ENCODE measurements at regions not wholly inside any gene's neighbourhood (a gene's known extent, or its start where the extent isn't known, plus 50 kb on each side); places are given as distances from the start of the nearest gene placed in this dataset.

DNA sequence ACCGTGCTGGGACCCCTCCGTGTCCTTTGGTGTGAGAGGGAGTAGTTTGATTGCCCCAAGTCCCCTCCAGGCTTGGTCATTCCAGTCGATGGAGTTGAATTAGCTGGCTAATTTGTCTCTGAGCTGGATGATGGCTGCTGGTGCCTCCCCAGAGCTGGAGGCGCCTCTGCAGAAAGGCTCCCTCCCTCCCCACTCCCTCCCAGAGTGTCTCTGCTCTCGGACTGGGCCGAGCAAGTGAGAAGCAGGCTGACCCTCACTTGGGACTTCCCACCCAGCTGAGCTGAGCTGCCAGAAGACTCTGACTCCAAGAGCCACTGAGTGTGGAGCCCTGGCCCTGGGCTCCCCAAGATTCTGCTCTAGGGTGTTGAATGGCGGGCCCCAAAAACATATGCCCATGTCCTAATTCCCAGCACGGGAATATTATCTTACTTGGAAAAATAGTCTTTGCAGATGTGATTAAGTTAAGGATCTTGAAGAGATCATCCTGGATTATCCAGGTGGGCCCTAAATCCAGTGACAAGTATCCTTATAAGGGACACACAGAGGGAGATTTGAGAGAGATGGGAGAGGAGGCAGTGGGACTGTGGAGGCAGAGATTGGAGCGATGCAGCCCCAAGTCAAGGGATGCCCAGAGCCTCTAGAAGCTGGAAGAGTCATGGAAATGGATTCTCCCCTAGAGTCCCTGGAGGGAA, 60.7 kb upstream of the TLE3 start:
- no peak for DNase-seq (ENCODE audit: low read depth)

GRCh38 chr15:70156671-70157271, 59.1 kb upstream of the TLE3 start:
- no peak for DNase-seq (ENCODE audit: low read depth)

- no peak for DNase-seq (ENCODE audit: low read depth)
Observed at GRCh38 chr15:70154718-70155347, 57.1 kb upstream of the TLE3 start.

DNA sequence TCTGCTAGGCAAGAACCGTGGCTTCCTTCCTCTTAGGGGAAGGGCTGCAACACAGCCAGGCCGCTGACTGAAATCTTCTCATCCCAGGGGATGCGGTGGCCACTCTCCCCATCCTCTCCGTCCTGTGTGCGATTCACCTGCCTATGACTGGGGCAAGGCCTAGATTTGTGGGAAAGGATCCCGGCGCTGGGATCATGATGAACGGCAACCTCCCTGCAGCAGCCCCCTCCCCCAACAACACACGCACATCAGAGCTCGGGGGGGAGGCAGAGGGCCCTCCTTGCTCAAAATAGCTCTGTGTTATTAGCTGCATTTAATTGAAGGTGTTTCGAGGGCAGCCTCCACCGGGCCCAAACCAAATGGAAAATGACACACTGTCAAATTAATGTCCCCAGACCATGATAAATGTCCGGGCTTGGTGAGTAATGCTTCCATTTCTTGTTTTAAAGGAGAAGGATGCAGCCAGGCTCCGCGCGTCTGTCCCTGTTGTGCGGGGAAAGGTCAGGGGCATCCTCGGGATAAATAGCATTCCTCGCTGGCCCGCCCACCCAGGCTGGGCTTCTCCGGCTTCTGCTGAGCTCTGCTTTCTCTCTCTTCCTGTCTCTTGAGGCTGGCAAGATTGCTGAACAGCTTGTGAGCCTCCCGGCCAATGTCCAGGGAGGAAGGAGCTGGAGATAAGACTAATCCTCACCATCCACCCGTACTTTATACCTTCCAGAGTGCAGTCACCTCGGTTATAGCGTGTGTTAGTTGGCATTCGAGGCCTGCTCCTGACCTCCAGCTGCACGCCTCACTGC, 56.4 kb upstream of the TLE3 start:
- DNase-seq (ENCODE audit: low read depth), result no peak

DNA sequence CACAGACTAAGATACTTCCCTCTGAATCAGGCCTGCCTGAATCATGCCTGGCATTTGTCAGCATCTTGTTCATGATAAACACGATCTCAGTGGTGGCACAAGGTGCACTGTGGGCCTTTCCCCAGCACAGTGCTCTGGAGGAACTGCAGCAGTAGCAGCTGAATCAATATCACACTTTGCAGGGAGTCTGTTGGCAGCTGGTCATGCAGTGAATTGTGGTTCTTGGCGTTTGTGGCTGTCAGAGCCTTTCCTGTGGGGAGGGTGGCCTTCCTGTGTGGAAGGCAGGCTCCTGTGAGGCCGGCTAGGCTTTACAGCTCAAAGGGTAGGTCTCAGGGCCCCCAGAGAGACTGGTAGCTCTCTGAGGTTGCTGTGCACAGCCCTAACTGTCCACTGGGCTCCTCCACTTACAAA, 54.4 kb upstream of the TLE3 start:
- DNase-seq (ENCODE audit: low read depth), result no peak

GRCh38 chr15:70151462-70151861, 53.7 kb upstream of the TLE3 start:
- DNase-seq (ENCODE audit: low read depth), result no peak

DNA sequence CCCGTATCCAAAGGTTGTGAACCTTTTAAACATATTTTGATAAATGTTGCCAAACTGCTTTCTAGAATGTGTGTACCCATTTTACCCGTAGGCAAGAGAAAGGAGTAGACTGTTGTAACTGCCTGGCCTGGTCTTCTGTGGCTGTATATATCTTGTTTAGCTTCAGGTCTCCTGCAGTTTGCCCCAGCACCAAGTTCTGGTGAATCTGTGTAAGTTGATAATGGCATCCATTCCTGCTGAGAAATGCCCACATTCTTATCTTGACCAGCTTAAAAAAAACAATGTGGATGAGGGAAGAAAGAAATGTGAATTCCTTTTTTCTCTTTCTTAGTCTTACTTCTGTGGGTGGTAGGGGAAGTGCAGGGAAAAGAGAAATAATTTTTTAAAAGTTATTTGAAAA, 53.3 kb upstream of the TLE3 start:
- no peak for DNase-seq (ENCODE audit: low read depth)

DNA sequence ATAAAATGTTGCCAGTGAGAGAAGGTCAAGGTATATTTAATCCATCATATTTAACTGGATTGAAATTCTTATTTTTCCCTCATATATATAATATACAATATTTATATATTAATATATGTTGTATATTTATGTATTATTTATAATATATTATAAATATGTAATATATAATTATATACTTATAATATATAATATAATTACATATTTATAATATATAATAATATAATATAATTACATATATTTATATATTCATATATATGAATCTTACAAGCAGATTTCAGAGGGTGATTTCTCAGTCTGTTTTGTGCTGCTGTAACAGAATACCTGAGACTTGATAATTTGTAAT, 52.7 kb upstream of the TLE3 start:
- DNase-seq (ENCODE audit: low read depth), result no peak

DNA sequence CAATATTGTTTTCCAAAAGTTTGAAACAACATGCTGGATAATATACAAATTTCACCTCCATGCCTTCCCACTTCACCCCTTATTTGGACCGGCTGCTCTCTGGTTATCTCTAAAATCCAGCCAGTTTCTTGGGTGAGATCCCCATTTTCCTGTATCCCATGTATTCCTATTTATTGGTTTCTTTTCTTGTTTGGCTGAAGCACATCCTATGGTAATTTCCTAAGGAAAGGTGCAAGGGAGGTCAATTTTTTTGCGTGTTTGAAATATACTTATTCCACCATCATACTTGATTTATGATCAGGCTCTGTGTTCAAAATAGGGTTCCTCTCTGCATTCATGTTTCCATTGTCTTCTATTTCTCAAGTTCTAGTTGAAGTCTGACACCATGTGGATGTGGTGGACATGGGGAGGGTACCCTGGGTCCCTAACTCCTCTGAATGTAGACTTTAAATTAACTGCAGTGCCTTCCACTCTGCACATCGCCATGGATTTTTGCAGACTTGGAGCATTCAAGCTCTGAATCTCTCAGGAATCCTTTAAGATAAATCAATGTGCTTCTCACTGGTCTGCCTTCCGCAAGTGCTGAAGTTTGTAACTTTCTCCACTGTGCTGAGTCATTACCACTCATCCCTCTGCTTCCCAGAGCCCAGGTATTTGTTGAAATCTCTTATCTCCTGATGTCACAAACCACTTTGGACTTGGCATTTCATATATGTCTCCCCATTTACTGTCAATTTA, 52.1 kb upstream of the TLE3 start:
- no peak for DNase-seq (ENCODE audit: low read depth)

GRCh38 chr15:70147778-70148177, 50.1 kb upstream of the TLE3 start:
- DNase-seq (ENCODE audit: low read depth), result no peak
